HFFc6 (cell line): ENCODE measurements at regions not wholly inside any gene's neighbourhood (a gene's known extent, or its start where the extent isn't known, plus 50 kb on each side); places are given as distances from the start of the nearest gene placed in this dataset.

Source experiments
- DNase-seq: peaks from one replicate; pipeline ENCODE4 v3.0.0-alpha.2; 2018
- H3K27ac Mint-ChIP-seq: 2 replicates; pipeline ENCODE4 v1.8.0; 2020; ENCODE audit warnings: mild to moderate bottlenecking, mixed read lengths
- H3K27me3 Mint-ChIP-seq: 2 replicates; pipeline ENCODE4 v1.8.0; 2021; ENCODE audit warnings: mild to moderate bottlenecking, moderate library complexity, mixed read lengths; ENCODE audit not compliant: insufficient read depth
- H3K36me3 Mint-ChIP-seq: 2 replicates; pipeline ENCODE4 v1.8.0; 2021; ENCODE audit warnings: low read depth, mixed read lengths
- H3K4me1 Mint-ChIP-seq: 2 replicates; pipeline ENCODE4 v1.8.0; 2020; ENCODE audit warnings: low read depth, mixed read lengths
- H3K4me3 Mint-ChIP-seq: 2 replicates; pipeline ENCODE4 v1.8.0; 2020; ENCODE audit warnings: mild to moderate bottlenecking, moderate library complexity, mixed read lengths
- H3K9me3 Mint-ChIP-seq: 2 replicates; pipeline ENCODE4 v1.8.0; 2020; ENCODE audit warnings: mild to moderate bottlenecking, mixed read lengths
- CTCF ChIP-seq: fragments of 200-600 bp; sonication (generic); IDR thresholded peaks from 2 replicates; pipeline ENCODE4 v1.5.0; 2021; ENCODE audit warnings: antibody characterized with exemption, mild to moderate bottlenecking

GRCh38 chr4:23392860-23393458 lies 496.9 kb downstream of the PPARGC1A start:
- no peak overlapping the region for H3K4me3 Mint-ChIP-seq
- no peaks in the 10 kb centered on the region; the same call in 1 of the 2 replicates for H3K27me3 Mint-ChIP-seq
- no peak for TF ChIP-seq CTCF
- peaks cover 62% of the 10 kb centered on the region for H3K9me3 Mint-ChIP-seq
- H3K27ac Mint-ChIP-seq = no peak overlapping the region
- no peaks in the 10 kb centered on the region for H3K4me1 Mint-ChIP-seq
- no peaks in the 10 kb centered on the region; the same call in 1 of the 2 replicates for H3K36me3 Mint-ChIP-seq
- no peak for DNase-seq

DNA sequence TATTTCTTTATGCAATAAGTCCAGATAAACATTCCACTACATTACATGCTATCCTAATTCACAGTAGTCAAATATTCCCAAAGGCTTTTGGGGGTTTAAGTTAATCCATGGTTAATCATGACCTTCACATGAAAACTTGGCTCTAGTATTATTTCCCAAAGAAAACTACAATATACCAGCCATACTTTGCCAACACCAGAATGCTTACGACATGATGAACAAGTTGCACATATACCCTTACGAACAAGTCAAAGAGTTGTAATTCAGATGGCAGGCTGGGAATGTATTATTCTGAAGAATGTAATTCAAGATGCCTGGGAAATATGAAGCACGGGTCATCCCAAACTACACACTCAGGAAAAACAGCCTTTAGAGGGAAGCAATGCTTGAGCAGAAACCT lies 499.6 kb downstream of the PPARGC1A start:
- Mint-ChIP-seq H3K27me3 (no peaks in the 10 kb centered on the region; the same call in none of the 2 replicates), H3K27ac (no peak overlapping the region), H3K9me3 (peaks cover 52% of the 10 kb centered on the region), H3K4me1 (no peaks in the 10 kb centered on the region), H3K4me3 (no peak overlapping the region), H3K36me3 (no peaks in the 10 kb centered on the region; the same call in 1 of the 2 replicates)
- DNase-seq = no peak
- TF ChIP-seq CTCF = no peak

DNA sequence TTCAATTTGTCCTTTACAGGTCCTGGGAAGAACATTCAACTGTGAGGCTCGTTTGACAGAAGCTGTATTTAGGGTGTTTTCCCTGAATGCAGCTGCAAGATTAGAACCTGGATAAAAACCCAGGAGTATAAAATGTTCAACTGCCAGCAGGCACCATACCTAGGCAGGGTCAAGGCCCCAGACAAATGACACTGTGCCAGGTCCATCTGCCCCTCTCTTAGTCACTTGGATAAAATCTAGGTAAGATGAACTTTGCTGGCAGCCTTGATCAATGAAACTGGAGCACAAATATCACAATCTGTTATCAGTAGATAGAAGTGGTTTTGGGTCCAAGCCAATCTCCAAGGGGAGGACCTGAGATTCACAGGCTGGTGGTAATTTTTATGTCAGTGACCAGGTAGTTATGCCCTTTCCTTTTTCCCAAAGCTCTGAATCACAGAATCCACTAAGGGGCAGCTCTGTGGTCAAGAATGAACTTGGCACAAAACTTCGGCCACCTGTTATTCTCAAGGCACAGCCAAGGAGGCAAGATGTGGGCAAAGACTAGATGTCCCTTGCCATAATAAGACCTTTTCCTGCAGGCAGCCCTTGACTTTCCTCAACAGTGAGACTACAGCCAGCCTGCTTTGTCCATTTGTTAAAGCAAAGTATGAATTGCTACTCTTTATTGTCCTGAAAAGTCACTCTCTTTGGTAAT lies 501.0 kb downstream of the PPARGC1A start:
- Mint-ChIP-seq H3K27ac (no peak overlapping the region), H3K4me3 (no peak overlapping the region), H3K36me3 (no peaks in the 10 kb centered on the region; the same call in 1 of the 2 replicates), H3K27me3 (no peaks in the 10 kb centered on the region; the same call in none of the 2 replicates), H3K4me1 (no peaks in the 10 kb centered on the region), H3K9me3 (peaks cover 48% of the 10 kb centered on the region)
- DNase-seq = no peak
- no peak for TF ChIP-seq CTCF

DNA sequence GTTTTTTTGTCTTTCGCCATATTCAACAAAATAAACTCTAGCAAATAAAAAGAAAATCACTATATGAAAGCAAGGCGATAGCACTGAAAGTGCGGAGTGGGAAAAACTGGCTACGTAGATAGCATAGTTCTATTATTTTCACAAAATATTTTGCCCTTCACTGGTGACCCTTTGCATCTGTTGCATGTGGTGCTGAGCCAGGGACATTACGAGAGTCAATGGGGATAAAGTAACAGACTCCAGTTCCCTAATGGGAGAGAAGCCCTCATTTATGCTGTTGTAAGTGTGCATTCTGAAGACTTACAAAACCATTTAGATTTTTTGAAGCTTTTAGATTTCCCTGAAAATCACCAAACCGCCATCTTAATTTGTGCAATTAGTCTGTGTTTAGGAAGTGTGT lies 501.6 kb downstream of the PPARGC1A start:
- H3K36me3 Mint-ChIP-seq = no peaks in the 10 kb centered on the region; the same call in 1 of the 2 replicates
- peaks cover 48% of the 10 kb centered on the region for H3K9me3 Mint-ChIP-seq
- no peak overlapping the region for H3K4me3 Mint-ChIP-seq
- H3K27me3 Mint-ChIP-seq = no peaks in the 10 kb centered on the region; the same call in none of the 2 replicates
- no peaks in the 10 kb centered on the region for H3K4me1 Mint-ChIP-seq
- DNase-seq = no peak
- H3K27ac Mint-ChIP-seq = no peak overlapping the region
- TF ChIP-seq CTCF = no peak

DNA sequence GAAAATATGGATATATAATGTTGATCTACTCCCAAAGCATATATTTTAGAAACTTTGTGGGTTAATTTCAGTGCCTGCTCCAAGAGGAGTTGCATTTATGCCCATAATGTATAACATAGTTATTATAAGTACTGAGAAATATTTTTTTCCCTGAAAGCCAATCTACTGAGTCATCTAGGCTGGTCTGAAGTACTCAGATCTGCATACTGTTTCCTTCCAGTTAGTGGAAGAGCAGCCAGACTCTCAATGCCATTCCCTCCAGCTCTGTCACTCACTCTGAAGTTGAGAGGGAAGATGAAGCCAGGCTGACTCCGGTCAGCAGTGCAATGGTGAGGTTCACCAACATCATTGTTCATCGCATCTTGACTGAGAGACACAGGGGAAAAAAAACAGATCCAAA lies 505.1 kb downstream of the PPARGC1A start:
- Mint-ChIP-seq H3K4me1 (no peaks in the 10 kb centered on the region), H3K9me3 (peaks cover 38% of the 10 kb centered on the region), H3K27me3 (no peaks in the 10 kb centered on the region; the same call in 1 of the 2 replicates), H3K36me3 (no peaks in the 10 kb centered on the region), H3K27ac (no peak overlapping the region), H3K4me3 (no peak overlapping the region)
- no peak for TF ChIP-seq CTCF
- no peak for DNase-seq
